ENCODE measurements at regions not wholly inside any gene's neighbourhood (a gene's known extent, or its start where the extent isn't known, plus 50 kb on each side); places are given as distances from the start of the nearest gene placed in this dataset.

GRCh38 chr12:93273834-93274564 is 103.7 kb upstream of the NUDT4 start:
- 78% methylated on average over 7 of the region's 8 CpGs; no CpG with 5 or more reads in 1 of the 2 experiments for WGBS, 2 experiments (ENCODE audit: extremely low coverage in 1 of 2, insufficient coverage in 1 of 2, insufficient read length in 1 of 2, insufficient replicate concordance in 2 of 2, low coverage in 1 of 2, low lambda C conversion rate in 2 of 2, missing lambda C conversion rate in 1 of 2)
- peak overlapping the region; percentile 63; the same call in 1 of the 2 replicates for H2AFZ ChIP-seq (ENCODE audit: low read length)

More at GRCh38 chr12:93273834-93274564, 103.7 kb upstream of the NUDT4 start:
- Histone ChIP-seq H2BK12ac (ENCODE audit: low read depth, low read length) (no peak overlapping the region), H4K91ac (replicated peaks; ENCODE audit: insufficient read length, low read length) (no peak overlapping the region), H3K27me3 (replicated peaks in 1 of 4; ENCODE audit: control insufficient read depth in 3 of 4, extremely low read depth in 1 of 4, insufficient read depth in 3 of 4, low read length in 3 of 4) (no peaks in the 10 kb centered on the region), H3K9me3 (ENCODE audit: insufficient read depth in 2 of 2, low read depth in 1 of 2, low read length in 1 of 2) (no peaks in the 10 kb centered on the region), H3K27ac (ENCODE audit: low read depth, low read length) (no peak overlapping the region), H4K5ac (ENCODE audit: insufficient read length, low read depth, low read length) (no peak overlapping the region), H3K36me3 (ENCODE audit: control insufficient read depth in 2 of 4, insufficient read depth in 4 of 4, low read length in 3 of 4) (no peaks in the 10 kb centered on the region), H3K4me1 (replicated peaks in 1 of 4; ENCODE audit: control insufficient read depth in 3 of 4, insufficient read depth in 4 of 4, low read length in 3 of 4) (peaks cover 0 to 2% (median 0%) of the 10 kb centered on the region in 4 experiments; a peak in 1 of 7 replicates), H4K20me1 (replicated peaks in 1 of 2; ENCODE audit: control insufficient read depth in 1 of 2, insufficient read depth in 2 of 2, low read length in 2 of 2) (no peaks in the 10 kb centered on the region), H3K56ac (replicated peaks; ENCODE audit: insufficient read length, low read depth, low read length) (no peak overlapping the region), H3K4me3 (ENCODE audit: extremely low read depth in 1 of 4, insufficient read depth in 2 of 4, low read depth in 3 of 4, low read length in 4 of 4) (no peak overlapping the region), H2BK15ac (ENCODE audit: low read length) (no peak overlapping the region), H4K8ac (ENCODE audit: extremely low read depth, insufficient read depth, low read length) (no peak overlapping the region), H3K4me2 (ENCODE audit: insufficient read depth in 1 of 2, low read depth in 2 of 2, low read length in 2 of 2) (no peak overlapping the region), H3K23me2 (ENCODE audit: low read depth, low read length) (no peaks in the 10 kb centered on the region), H2BK5ac (ENCODE audit: low read depth, low read length) (no peak overlapping the region), H3K18ac (ENCODE audit: extremely low read depth, low read length) (no peak overlapping the region; the same call in 1 of the 2 replicates), H3K79me2 (ENCODE audit: control insufficient read depth in 1 of 2, insufficient read depth in 2 of 2, low read length in 2 of 2) (no peaks in the 10 kb centered on the region), H3K9ac (replicated peaks in 1 of 4; ENCODE audit: extremely low read depth in 1 of 4, low read depth in 3 of 4, low read length in 3 of 4) (no peak overlapping the region), H3K4ac (replicated peaks; ENCODE audit: insufficient read length, low read depth, low read length) (no peak overlapping the region), H3K79me1 (ENCODE audit: low read depth, low read length) (no peaks in the 10 kb centered on the region), H2BK20ac (ENCODE audit: low read length) (no peak overlapping the region), H3K23ac (ENCODE audit: insufficient read length) (no peak overlapping the region), H3K14ac (ENCODE audit: insufficient read length) (no peak overlapping the region), H2BK120ac (replicated peaks; ENCODE audit: low read depth, low read length) (no peak overlapping the region), H2AK5ac (ENCODE audit: low read depth, low read length) (no peak overlapping the region)
- DNase-seq (ENCODE audit: low read depth in 1 of 2, low spot score in 2 of 2): no peak
- no peak for FAIRE-seq
- TF ChIP-seq KDM1A (IDR thresholded peaks at IDR 0.05; ENCODE audit: borderline replicate concordance, low read length): no peak
- CTCF ChIA-PET (ENCODE audit: partially characterized antibody): interaction anchor here (0.5 to 2.1 kb wide), 3 partner anchors 10 to 164 kb away, joined by 3 to 14 read pairs (median 6); no protein-coding TSS in a partner anchor
- POLR2A ChIA-PET (ENCODE audit: partially characterized antibody): interaction anchor here (0.6 to 0.9 kb wide), 3 partner anchors 38 to 153 kb away, joined by 3 read pairs; no protein-coding TSS in a partner anchor

Measured in H1 (cell line).